ENCODE measurements at regions not wholly inside any gene's neighbourhood (a gene's known extent, or its start where the extent isn't known, plus 50 kb on each side); places are given as distances from the start of the nearest gene placed in this dataset.

DNA sequence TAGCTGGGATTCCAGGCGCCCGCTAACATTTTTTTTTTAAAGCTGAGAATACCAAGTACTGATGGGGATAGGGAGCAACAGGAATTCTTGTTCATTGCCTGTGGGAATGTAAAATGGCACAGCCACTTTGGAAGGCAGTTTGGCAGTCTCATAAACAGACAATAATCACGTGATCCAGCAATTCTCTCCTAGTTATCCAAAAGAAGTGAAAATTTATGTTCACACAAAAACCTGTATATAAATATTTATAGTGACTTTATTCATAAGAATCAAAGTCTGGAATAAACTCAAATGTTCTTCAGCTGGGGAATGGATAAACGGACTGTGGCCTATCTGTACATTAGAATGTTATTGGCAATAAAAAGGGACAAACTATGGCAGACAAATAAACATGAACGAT is 72.5 kb upstream of the NEO1 start:
- no peaks in the 10 kb centered on the region for H3K36me3 Mint-ChIP-seq (ENCODE audit: insufficient read depth, unreplicated experiment)
- intact Hi-C loops (cut with micrococcal nuclease; ENCODE audit: unreplicated experiment) = no loop called here
- H3K4me1 Mint-ChIP-seq (ENCODE audit: low read depth, unreplicated experiment) = no peaks in the 10 kb centered on the region
- ChIA-PET POLR2A (no interaction called here), CTCF (no interaction called here)
- Histone ChIP-seq H3K4me3 (ENCODE audit: low read depth, low read length) (no peak overlapping the region), H3K27me3 (replicated peaks; ENCODE audit: control insufficient read depth, insufficient read depth, low read length) (no peaks in the 10 kb centered on the region; the same call in 1 of the 2 replicates), H3K9me3 (no peaks in the 10 kb centered on the region), H3K4me1 (no peaks in the 10 kb centered on the region), H3K36me3 (ENCODE audit: control insufficient read depth, insufficient read depth, low read length) (no peaks in the 10 kb centered on the region)
- H3K27ac Mint-ChIP-seq (ENCODE audit: unreplicated experiment) = no peak overlapping the region
- H3K9me3 Mint-ChIP-seq (ENCODE audit: unreplicated experiment) = no peaks in the 10 kb centered on the region
- no peak for DNase-seq
- peaks cover 18% of the 10 kb centered on the region for H3K27me3 Mint-ChIP-seq (ENCODE audit: insufficient read depth, unreplicated experiment)
- TF ChIP-seq, protein P1, sequence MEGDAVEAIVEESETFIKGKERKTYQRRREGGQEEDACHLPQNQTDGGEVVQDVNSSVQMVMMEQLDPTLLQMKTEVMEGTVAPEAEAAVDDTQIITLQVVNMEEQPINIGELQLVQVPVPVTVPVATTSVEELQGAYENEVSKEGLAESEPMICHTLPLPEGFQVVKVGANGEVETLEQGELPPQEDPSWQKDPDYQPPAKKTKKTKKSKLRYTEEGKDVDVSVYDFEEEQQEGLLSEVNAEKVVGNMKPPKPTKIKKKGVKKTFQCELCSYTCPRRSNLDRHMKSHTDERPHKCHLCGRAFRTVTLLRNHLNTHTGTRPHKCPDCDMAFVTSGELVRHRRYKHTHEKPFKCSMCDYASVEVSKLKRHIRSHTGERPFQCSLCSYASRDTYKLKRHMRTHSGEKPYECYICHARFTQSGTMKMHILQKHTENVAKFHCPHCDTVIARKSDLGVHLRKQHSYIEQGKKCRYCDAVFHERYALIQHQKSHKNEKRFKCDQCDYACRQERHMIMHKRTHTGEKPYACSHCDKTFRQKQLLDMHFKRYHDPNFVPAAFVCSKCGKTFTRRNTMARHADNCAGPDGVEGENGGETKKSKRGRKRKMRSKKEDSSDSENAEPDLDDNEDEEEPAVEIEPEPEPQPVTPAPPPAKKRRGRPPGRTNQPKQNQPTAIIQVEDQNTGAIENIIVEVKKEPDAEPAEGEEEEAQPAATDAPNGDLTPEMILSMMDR (IDR thresholded peaks at IDR 0.05; ENCODE audit: insufficient read depth in 1 of 2, low read depth in 1 of 2, low read length in 1 of 2, severe bottlenecking in 1 of 2, unreplicated experiment in 1 of 2) = no peak
- BruUV-seq (replicated peaks) = no TSS peak
- H3K4me3 Mint-ChIP-seq (ENCODE audit: unreplicated experiment) = no peak overlapping the region

DNA sequence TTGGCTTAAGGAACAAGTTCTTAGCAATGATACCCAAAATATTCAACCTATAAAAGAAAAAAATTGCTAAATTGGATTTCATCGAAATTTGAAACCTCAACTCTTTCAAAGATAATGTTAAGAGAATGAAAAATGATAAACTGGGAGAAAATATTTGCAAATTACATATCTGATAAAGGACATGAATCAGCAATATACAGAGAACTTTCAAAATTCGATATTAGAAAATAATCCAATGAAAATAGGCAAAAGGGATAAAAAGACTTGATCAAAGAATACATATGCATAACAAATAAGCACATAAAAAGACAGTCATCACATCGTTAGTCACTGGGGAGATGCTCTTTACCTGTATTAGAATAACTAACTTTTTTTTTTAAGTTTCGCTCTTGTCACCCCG is 73.0 kb upstream of the NEO1 start:
- no peak overlapping the region for H3K4me3 ChIP-seq (ENCODE audit: low read depth, low read length)
- H3K9me3 ChIP-seq = no peaks in the 10 kb centered on the region
- intact Hi-C loops (cut with micrococcal nuclease; ENCODE audit: unreplicated experiment) = no loop called here
- TF ChIP-seq, protein P1 (IDR thresholded peaks at IDR 0.05; ENCODE audit: insufficient read depth in 1 of 2, low read depth in 1 of 2, low read length in 1 of 2, severe bottlenecking in 1 of 2, unreplicated experiment in 1 of 2) = no peak
- ChIA-PET CTCF (no interaction called here), POLR2A (no interaction called here)
- Mint-ChIP-seq H3K4me1 (ENCODE audit: low read depth, unreplicated experiment) (no peaks in the 10 kb centered on the region), H3K4me3 (ENCODE audit: unreplicated experiment) (no peak overlapping the region), H3K27me3 (ENCODE audit: insufficient read depth, unreplicated experiment) (peaks cover 18% of the 10 kb centered on the region), H3K9me3 (ENCODE audit: unreplicated experiment) (no peaks in the 10 kb centered on the region), H3K36me3 (ENCODE audit: insufficient read depth, unreplicated experiment) (no peaks in the 10 kb centered on the region), H3K27ac (ENCODE audit: unreplicated experiment) (no peak overlapping the region)
- H3K27me3 ChIP-seq (replicated peaks; ENCODE audit: control insufficient read depth, insufficient read depth, low read length) = no peaks in the 10 kb centered on the region; the same call in 1 of the 2 replicates
- DNase-seq = no peak
- no TSS peak for BruUV-seq (replicated peaks)
- no peaks in the 10 kb centered on the region for H3K4me1 ChIP-seq
- no peaks in the 10 kb centered on the region for H3K36me3 ChIP-seq (ENCODE audit: control insufficient read depth, insufficient read depth, low read length)

DNA sequence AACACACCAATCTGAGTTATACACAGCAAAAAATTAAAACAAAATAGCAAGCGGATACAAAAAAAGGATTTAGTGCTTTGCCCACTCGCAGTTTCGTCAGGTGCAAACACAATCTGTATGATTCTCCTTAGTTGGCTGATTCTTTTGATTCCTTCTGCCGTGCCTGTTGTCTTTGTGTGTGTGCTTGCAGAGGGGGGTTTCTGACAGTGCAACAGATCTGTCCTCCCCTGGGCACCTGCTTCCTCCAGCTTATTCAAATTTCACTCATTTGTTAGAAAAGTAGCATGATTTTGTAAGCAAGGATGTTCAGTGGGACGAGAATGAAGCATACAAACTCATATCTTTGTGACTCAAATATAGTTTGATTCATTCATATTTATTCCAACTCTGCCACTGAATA is 74.0 kb upstream of the NEO1 start:
- no peaks in the 10 kb centered on the region for H3K4me1 ChIP-seq
- peaks cover 22% of the 10 kb centered on the region for H3K27me3 Mint-ChIP-seq (ENCODE audit: insufficient read depth, unreplicated experiment)
- no peaks in the 10 kb centered on the region for H3K4me1 Mint-ChIP-seq (ENCODE audit: low read depth, unreplicated experiment)
- TF ChIP-seq, protein P1 (IDR thresholded peaks at IDR 0.05; ENCODE audit: insufficient read depth in 1 of 2, low read depth in 1 of 2, low read length in 1 of 2, severe bottlenecking in 1 of 2, unreplicated experiment in 1 of 2) = no peak
- H3K4me3 ChIP-seq (ENCODE audit: low read depth, low read length) = no peak overlapping the region
- no peak overlapping the region for H3K4me3 Mint-ChIP-seq (ENCODE audit: unreplicated experiment)
- H3K27ac Mint-ChIP-seq (ENCODE audit: unreplicated experiment) = no peak overlapping the region
- CTCF ChIA-PET = no interaction called here
- H3K27me3 ChIP-seq (replicated peaks; ENCODE audit: control insufficient read depth, insufficient read depth, low read length) = no peaks in the 10 kb centered on the region; the same call in 1 of the 2 replicates
- H3K36me3 ChIP-seq (ENCODE audit: control insufficient read depth, insufficient read depth, low read length) = no peaks in the 10 kb centered on the region
- H3K9me3 Mint-ChIP-seq (ENCODE audit: unreplicated experiment) = no peaks in the 10 kb centered on the region
- BruUV-seq (replicated peaks) = no TSS peak
- no peaks in the 10 kb centered on the region for H3K36me3 Mint-ChIP-seq (ENCODE audit: insufficient read depth, unreplicated experiment)
- intact Hi-C loops (cut with micrococcal nuclease; ENCODE audit: unreplicated experiment) = no loop called here
- POLR2A ChIA-PET = no interaction called here
- no peak for DNase-seq
- H3K9me3 ChIP-seq = no peaks in the 10 kb centered on the region

Measured in Caco-2 (cell line).